ENCODE measurements at regions not wholly inside any gene's neighbourhood (a gene's known extent, or its start where the extent isn't known, plus 50 kb on each side); places are given as distances from the start of the nearest gene placed in this dataset.
"Not testable (repeated sequence)": the region's sequence is repeated elsewhere in the genome, so short reads cannot be mapped to it uniquely, and the experiment has no call there.

GRCh38 chr16:32038783-32039496 is 165.3 kb downstream of the ZNF267 start:
- H2BK15ac ChIP-seq (ENCODE audit: low read depth, poor library complexity, severe bottlenecking); H4K91ac ChIP-seq (ENCODE audit: low read length); H2BK5ac ChIP-seq (ENCODE audit: low read depth, low read length, poor library complexity, severe bottlenecking); H3K27me3 ChIP-seq (ENCODE audit: control insufficient read depth in 1 of 2, insufficient read depth in 1 of 2, low read length in 2 of 2); H3K14ac ChIP-seq (ENCODE audit: low read length in 2 of 2); H3K23ac ChIP-seq (ENCODE audit: low read length in 2 of 2); H2BK120ac ChIP-seq (ENCODE audit: low read depth, low read length); H3K27ac ChIP-seq (ENCODE audit: low read length, poor library complexity, severe bottlenecking); H3K4me1 ChIP-seq (ENCODE audit: control insufficient read depth, insufficient read depth, low read depth, low read length); H2AK5ac ChIP-seq (ENCODE audit: low read length, severe bottlenecking); H4K8ac ChIP-seq (ENCODE audit: low read length); H3K4me3 ChIP-seq (ENCODE audit: insufficient read depth in 1 of 2, low read depth in 1 of 2, low read length in 2 of 2); H2AFZ ChIP-seq (ENCODE audit: low read depth, low read length); DNase-seq; H3K18ac ChIP-seq (ENCODE audit: low read depth in 1 of 2, low read length in 2 of 2); H3K4me2 ChIP-seq (ENCODE audit: low read length, poor library complexity, severe bottlenecking); H3K36me3 ChIP-seq (ENCODE audit: control insufficient read depth in 1 of 2, insufficient read depth in 2 of 2, low read depth in 1 of 2, low read length in 2 of 2); H3K9ac ChIP-seq (ENCODE audit: low read length); H3K9me3 ChIP-seq (ENCODE audit: control insufficient read depth, low read length); H3K79me1 ChIP-seq (replicated peaks; ENCODE audit: low read length, poor library complexity, severe bottlenecking); H3K4ac ChIP-seq (ENCODE audit: low read depth in 1 of 2, low read length in 2 of 2); H2BK12ac ChIP-seq (ENCODE audit: low read length in 2 of 2): not testable (repeated sequence)
- WGBS, result 83% methylated on average over 2 of the region's 10 CpGs

GRCh38 chr16:32039919-32040318 is 166.3 kb downstream of the ZNF267 start:
- H3K27me3 ChIP-seq (ENCODE audit: control insufficient read depth in 1 of 2, insufficient read depth in 1 of 2, low read length in 2 of 2); DNase-seq; H3K4me3 ChIP-seq (ENCODE audit: insufficient read depth in 1 of 2, low read depth in 1 of 2, low read length in 2 of 2); H4K8ac ChIP-seq (ENCODE audit: low read length); H3K27ac ChIP-seq (ENCODE audit: low read length, poor library complexity, severe bottlenecking); H3K4ac ChIP-seq (ENCODE audit: low read depth in 1 of 2, low read length in 2 of 2); H2AK5ac ChIP-seq (ENCODE audit: low read length, severe bottlenecking); H3K14ac ChIP-seq (ENCODE audit: low read length in 2 of 2); H3K18ac ChIP-seq (ENCODE audit: low read depth in 1 of 2, low read length in 2 of 2); H3K36me3 ChIP-seq (ENCODE audit: control insufficient read depth in 1 of 2, insufficient read depth in 2 of 2, low read depth in 1 of 2, low read length in 2 of 2); H2BK12ac ChIP-seq (ENCODE audit: low read length in 2 of 2); H3K9me3 ChIP-seq (ENCODE audit: control insufficient read depth, low read length); H3K4me1 ChIP-seq (ENCODE audit: control insufficient read depth, insufficient read depth, low read depth, low read length); H3K23ac ChIP-seq (ENCODE audit: low read length in 2 of 2); H3K79me1 ChIP-seq (replicated peaks; ENCODE audit: low read length, poor library complexity, severe bottlenecking); H2BK5ac ChIP-seq (ENCODE audit: low read depth, low read length, poor library complexity, severe bottlenecking); H4K91ac ChIP-seq (ENCODE audit: low read length); H3K4me2 ChIP-seq (ENCODE audit: low read length, poor library complexity, severe bottlenecking); H2BK120ac ChIP-seq (ENCODE audit: low read depth, low read length); H2AFZ ChIP-seq (ENCODE audit: low read depth, low read length); H3K9ac ChIP-seq (ENCODE audit: low read length); H2BK15ac ChIP-seq (ENCODE audit: low read depth, poor library complexity, severe bottlenecking): not testable (repeated sequence)
- no CpG with 5 or more reads among the region's 10 CpGs for WGBS

GRCh38 chr16:32066016-32066651 is 187.0 kb upstream of the TP53TG3D start:
- H2BK120ac ChIP-seq (ENCODE audit: low read depth, low read length); H2BK12ac ChIP-seq (ENCODE audit: low read length in 2 of 2); H3K36me3 ChIP-seq (ENCODE audit: control insufficient read depth in 1 of 2, insufficient read depth in 2 of 2, low read depth in 1 of 2, low read length in 2 of 2); H4K91ac ChIP-seq (ENCODE audit: low read length); H3K4me3 ChIP-seq (ENCODE audit: insufficient read depth in 1 of 2, low read depth in 1 of 2, low read length in 2 of 2); H4K8ac ChIP-seq (ENCODE audit: low read length); H2AK5ac ChIP-seq (ENCODE audit: low read length, severe bottlenecking); H3K79me1 ChIP-seq (replicated peaks; ENCODE audit: low read length, poor library complexity, severe bottlenecking); DNase-seq; H3K27me3 ChIP-seq (ENCODE audit: control insufficient read depth in 1 of 2, insufficient read depth in 1 of 2, low read length in 2 of 2); H3K4ac ChIP-seq (ENCODE audit: low read depth in 1 of 2, low read length in 2 of 2); H3K9me3 ChIP-seq (ENCODE audit: control insufficient read depth, low read length); H2AFZ ChIP-seq (ENCODE audit: low read depth, low read length); H3K27ac ChIP-seq (ENCODE audit: low read length, poor library complexity, severe bottlenecking); H3K4me1 ChIP-seq (ENCODE audit: control insufficient read depth, insufficient read depth, low read depth, low read length); H3K4me2 ChIP-seq (ENCODE audit: low read length, poor library complexity, severe bottlenecking); H3K23ac ChIP-seq (ENCODE audit: low read length in 2 of 2); H3K14ac ChIP-seq (ENCODE audit: low read length in 2 of 2); H3K9ac ChIP-seq (ENCODE audit: low read length); H2BK15ac ChIP-seq (ENCODE audit: low read depth, poor library complexity, severe bottlenecking); H2BK5ac ChIP-seq (ENCODE audit: low read depth, low read length, poor library complexity, severe bottlenecking); H3K18ac ChIP-seq (ENCODE audit: low read depth in 1 of 2, low read length in 2 of 2): not testable (repeated sequence)
- WGBS, result 66% methylated on average over 10 of the region's 13 CpGs

GRCh38 chr16:32071586-32071985 is 181.5 kb upstream of the TP53TG3D start:
- H2BK15ac ChIP-seq (ENCODE audit: low read depth, poor library complexity, severe bottlenecking); H3K18ac ChIP-seq (ENCODE audit: low read depth in 1 of 2, low read length in 2 of 2); H4K91ac ChIP-seq (ENCODE audit: low read length); H2BK120ac ChIP-seq (ENCODE audit: low read depth, low read length); H2BK5ac ChIP-seq (ENCODE audit: low read depth, low read length, poor library complexity, severe bottlenecking); H3K4me2 ChIP-seq (ENCODE audit: low read length, poor library complexity, severe bottlenecking); H3K4me3 ChIP-seq (ENCODE audit: insufficient read depth in 1 of 2, low read depth in 1 of 2, low read length in 2 of 2); H2AFZ ChIP-seq (ENCODE audit: low read depth, low read length); H3K4me1 ChIP-seq (ENCODE audit: control insufficient read depth, insufficient read depth, low read depth, low read length); H3K4ac ChIP-seq (ENCODE audit: low read depth in 1 of 2, low read length in 2 of 2); H3K79me1 ChIP-seq (replicated peaks; ENCODE audit: low read length, poor library complexity, severe bottlenecking); H2BK12ac ChIP-seq (ENCODE audit: low read length in 2 of 2); H3K9me3 ChIP-seq (ENCODE audit: control insufficient read depth, low read length); H3K23ac ChIP-seq (ENCODE audit: low read length in 2 of 2); H3K27me3 ChIP-seq (ENCODE audit: control insufficient read depth in 1 of 2, insufficient read depth in 1 of 2, low read length in 2 of 2); H2AK5ac ChIP-seq (ENCODE audit: low read length, severe bottlenecking); H4K8ac ChIP-seq (ENCODE audit: low read length); H3K14ac ChIP-seq (ENCODE audit: low read length in 2 of 2); H3K9ac ChIP-seq (ENCODE audit: low read length); H3K27ac ChIP-seq (ENCODE audit: low read length, poor library complexity, severe bottlenecking); DNase-seq; H3K36me3 ChIP-seq (ENCODE audit: control insufficient read depth in 1 of 2, insufficient read depth in 2 of 2, low read depth in 1 of 2, low read length in 2 of 2): not testable (repeated sequence)
- WGBS, result no CpG with 5 or more reads among the region's 3 CpGs

Data from mesenchymal stem cell (in vitro differentiated cells and primary cell).